ENCODE measurements at regions not wholly inside any gene's neighbourhood (a gene's known extent, or its start where the extent isn't known, plus 50 kb on each side); places are given as distances from the start of the nearest gene placed in this dataset.

GRCh38 chr10:70952921-70953320, 64.6 kb upstream of the PCBD1 start:
- H3K9me3 ChIP-seq (replicated peaks; ENCODE audit: control insufficient read depth, insufficient read depth, low read depth, low read length), result no peaks in the 10 kb centered on the region
- H3K9ac ChIP-seq (ENCODE audit: insufficient read depth in 1 of 2, low read depth in 2 of 2, low read length in 2 of 2), result no peak overlapping the region
- FAIRE-seq (no peak), DNase-seq (ENCODE audit: extremely low read depth in 1 of 4, low spot score in 3 of 4) (no peak), ATAC-seq (no peak)
- TF ChIP-seq HMGXB4 (CRISPR knock-in tag; IDR thresholded peaks at IDR 0.05), result no peak
- no peak for TF ChIP-seq SMAD3 (CRISPR knock-in tag; conservative IDR thresholded peaks at IDR 0.05)
- no peak for TF ChIP-seq VEZF1 (CRISPR knock-in tag; IDR thresholded peaks at IDR 0.05)
- no peak for TF ChIP-seq ZNF699 (CRISPR knock-in tag; IDR thresholded peaks at IDR 0.05; ENCODE audit: insufficient replicate concordance)
- no peak for TF ChIP-seq FOXO4 (CRISPR knock-in tag; IDR thresholded peaks at IDR 0.05)
- TF ChIP-seq SMARCA4 (IDR thresholded peaks at IDR 0.05), result no peak
- TF ChIP-seq, protein P1, sequence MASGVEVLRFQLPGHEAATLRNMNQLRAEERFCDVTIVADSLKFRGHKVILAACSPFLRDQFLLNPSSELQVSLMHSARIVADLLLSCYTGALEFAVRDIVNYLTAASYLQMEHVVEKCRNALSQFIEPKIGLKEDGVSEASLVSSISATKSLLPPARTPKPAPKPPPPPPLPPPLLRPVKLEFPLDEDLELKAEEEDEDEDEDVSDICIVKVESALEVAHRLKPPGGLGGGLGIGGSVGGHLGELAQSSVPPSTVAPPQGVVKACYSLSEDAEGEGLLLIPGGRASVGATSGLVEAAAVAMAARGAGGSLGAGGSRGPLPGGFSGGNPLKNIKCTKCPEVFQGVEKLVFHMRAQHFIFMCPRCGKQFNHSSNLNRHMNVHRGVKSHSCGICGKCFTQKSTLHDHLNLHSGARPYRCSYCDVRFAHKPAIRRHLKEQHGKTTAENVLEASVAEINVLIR (CRISPR knock-in tag; IDR thresholded peaks at IDR 0.05), result no peak
- TF ChIP-seq CAMTA2 (CRISPR knock-in tag; conservative IDR thresholded peaks at IDR 0.05), result no peak
- TF ChIP-seq HNRNPL (IDR thresholded peaks at IDR 0.05; ENCODE audit: low read depth, low read length), result no peak
- H3K4me3 ChIP-seq, result no peak overlapping the region
- POLR2A ChIA-PET, result interaction anchor here (0.7 to 2.3 kb wide), 3 partner anchors 12 to 88 kb away, joined by 4 to 9 read pairs (median 7); no protein-coding TSS in a partner anchor
- no peaks in the 10 kb centered on the region for H3K9me1 ChIP-seq (ENCODE audit: control insufficient read depth, insufficient read depth, low read length)
- in situ Hi-C loops (cut with MboI) (no loop called here), intact Hi-C loops (cut with micrococcal nuclease) (no loop called here)
- H2AFZ ChIP-seq (ENCODE audit: low read depth, low read length), result no peak overlapping the region
- no peaks in the 10 kb centered on the region for H3K79me2 ChIP-seq (ENCODE audit: control insufficient read depth, insufficient read depth, low read length)
- CTCF ChIA-PET (ENCODE audit: low intra/inter-chr PET ratio), result no interaction called here
- 0 out of 2 replicates have a peak, but pooled peaks cover 5% of the 10 kb centered on the region for H4K20me1 ChIP-seq (replicated peaks; ENCODE audit: control insufficient read depth, insufficient read depth, low read length)
- no peak overlapping the region for H3K27ac ChIP-seq (ENCODE audit: extremely low read depth, low read depth, low read length)
- no TSS peak for BruUV-seq (replicated peaks)
- H3K36me3 ChIP-seq (ENCODE audit: control insufficient read depth, insufficient read depth, low read length), result no peaks in the 10 kb centered on the region
- WGBS (ENCODE audit: insufficient coverage, low coverage, missing lambda C conversion rate), result 0% methylated on average over 5 of the region's 5 CpGs
- peaks cover 2 to 32% of the 10 kb centered on the region in 2 experiments; a peak in 3 of 5 replicates for H3K27me3 ChIP-seq (ENCODE audit: control insufficient read depth in 2 of 2, insufficient read depth in 2 of 2, low read length in 2 of 2)
- no peaks in the 10 kb centered on the region for H3K4me1 ChIP-seq (replicated peaks in 1 of 2; ENCODE audit: control insufficient read depth in 2 of 2, insufficient read depth in 2 of 2, low read length in 2 of 2)
- no peak overlapping the region for H3K4me2 ChIP-seq (ENCODE audit: insufficient read depth, low read length)

Data from K562 (cell line).